Osteoblast (primary cell): ENCODE measurements at regions not wholly inside any gene's neighbourhood (a gene's known extent, or its start where the extent isn't known, plus 50 kb on each side); places are given as distances from the start of the nearest gene placed in this dataset.

Experiments
- DNase-seq: peaks from one replicate; pipeline ENCODE4 v3.0.0; 2011; ENCODE audit warnings: low spot score, mixed read lengths; ENCODE audit not compliant: insufficient read length; ENCODE audit errors: missing footprints
- H2AFZ ChIP-seq: 2 replicates; pipeline ENCODE4 v1.6.0; 2011; ENCODE audit warnings: mild to moderate bottlenecking, low read length
- H3K27ac ChIP-seq: 2 replicates; pipeline ENCODE4 v1.5.1; 2011; ENCODE audit warnings: mild to moderate bottlenecking, low read depth, low read length, moderate library complexity
- H3K27me3 ChIP-seq: 2 replicates; pipeline ENCODE4 v1.6.0; 2012; ENCODE audit warnings: mild to moderate bottlenecking, control low read depth, inconsistent platforms, low read length, moderate library complexity; ENCODE audit not compliant: insufficient read depth
- H3K36me3 ChIP-seq: 2 replicates; pipeline ENCODE4 v1.5.1; 2011; ENCODE audit warnings: mild to moderate bottlenecking, low read length, control low read depth, moderate library complexity; ENCODE audit not compliant: insufficient read depth
- H3K4me1 ChIP-seq: 2 replicates; pipeline ENCODE4 v1.5.1; 2011; ENCODE audit warnings: mild to moderate bottlenecking, low read length, control low read depth, moderate library complexity; ENCODE audit not compliant: insufficient read depth
- H3K4me2 ChIP-seq: 2 replicates; pipeline ENCODE4 v1.6.0; 2011; ENCODE audit warnings: mild to moderate bottlenecking, low read length; ENCODE audit not compliant: insufficient read depth
- H3K4me3 ChIP-seq: fragments of 200-600 bp; sonication (generic); 3 replicates; pipeline ENCODE4 v1.5.1; 2012; ENCODE audit warnings: mild to moderate bottlenecking, low read length, inconsistent platforms; ENCODE audit not compliant: insufficient read depth
- H3K79me2 ChIP-seq: 2 replicates; pipeline ENCODE4 v1.6.0; 2012; ENCODE audit warnings: mild to moderate bottlenecking, low read length, control low read depth, inconsistent platforms; ENCODE audit not compliant: insufficient read depth
- H3K9me3 ChIP-seq: 2 replicates; pipeline ENCODE4 v1.5.1; 2011; ENCODE audit warnings: low read depth, low read length, control low read depth
- H4K20me1 ChIP-seq: 2 replicates; pipeline ENCODE4 v1.6.0; 2012; ENCODE audit warnings: mild to moderate bottlenecking, low read length, control low read depth; ENCODE audit not compliant: insufficient read depth
- TF ChIP-seq, protein P1 (sequence below): IDR thresholded peaks from 2 replicates; pipeline ENCODE4 v1.5.1; 2011; ENCODE audit warnings: mild to moderate bottlenecking, low read depth, low read length, moderate library complexity; ENCODE audit errors: extremely low read depth

DNA sequence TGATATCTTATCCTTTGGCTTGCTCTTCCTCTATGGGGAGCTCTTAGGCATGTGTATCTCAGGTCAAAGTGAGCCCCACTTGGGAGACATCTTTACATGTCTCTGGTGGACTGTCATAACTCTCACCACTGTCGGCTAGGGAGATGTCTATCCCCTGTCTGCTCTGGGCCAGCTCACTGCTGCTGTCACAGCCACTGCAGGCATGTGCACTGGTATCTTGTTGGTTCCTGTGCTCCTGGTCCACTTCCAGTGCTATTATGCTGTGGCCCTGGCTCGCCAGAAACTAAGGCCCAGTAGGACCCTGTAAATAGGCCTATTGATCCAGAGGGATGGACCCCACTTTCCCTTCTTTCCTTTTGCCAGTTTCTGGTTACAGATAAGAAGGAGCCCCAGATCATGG, 56.6 kb upstream of the LAS1L start:
- Histone ChIP-seq H3K27ac (no peak overlapping the region), H3K4me3 (no peak overlapping the region), H3K4me2 (no peak overlapping the region), H3K9me3 (no peaks in the 10 kb centered on the region), H3K79me2 (no peaks in the 10 kb centered on the region), H4K20me1 (no peaks in the 10 kb centered on the region), H2AFZ (no peak overlapping the region), H3K36me3 (no peaks in the 10 kb centered on the region), H3K27me3 (no peaks in the 10 kb centered on the region), H3K4me1 (peaks cover 6% of the 10 kb centered on the region)
- TF ChIP-seq, protein P1, sequence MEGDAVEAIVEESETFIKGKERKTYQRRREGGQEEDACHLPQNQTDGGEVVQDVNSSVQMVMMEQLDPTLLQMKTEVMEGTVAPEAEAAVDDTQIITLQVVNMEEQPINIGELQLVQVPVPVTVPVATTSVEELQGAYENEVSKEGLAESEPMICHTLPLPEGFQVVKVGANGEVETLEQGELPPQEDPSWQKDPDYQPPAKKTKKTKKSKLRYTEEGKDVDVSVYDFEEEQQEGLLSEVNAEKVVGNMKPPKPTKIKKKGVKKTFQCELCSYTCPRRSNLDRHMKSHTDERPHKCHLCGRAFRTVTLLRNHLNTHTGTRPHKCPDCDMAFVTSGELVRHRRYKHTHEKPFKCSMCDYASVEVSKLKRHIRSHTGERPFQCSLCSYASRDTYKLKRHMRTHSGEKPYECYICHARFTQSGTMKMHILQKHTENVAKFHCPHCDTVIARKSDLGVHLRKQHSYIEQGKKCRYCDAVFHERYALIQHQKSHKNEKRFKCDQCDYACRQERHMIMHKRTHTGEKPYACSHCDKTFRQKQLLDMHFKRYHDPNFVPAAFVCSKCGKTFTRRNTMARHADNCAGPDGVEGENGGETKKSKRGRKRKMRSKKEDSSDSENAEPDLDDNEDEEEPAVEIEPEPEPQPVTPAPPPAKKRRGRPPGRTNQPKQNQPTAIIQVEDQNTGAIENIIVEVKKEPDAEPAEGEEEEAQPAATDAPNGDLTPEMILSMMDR, result no peak
- no peak for DNase-seq

DNA sequence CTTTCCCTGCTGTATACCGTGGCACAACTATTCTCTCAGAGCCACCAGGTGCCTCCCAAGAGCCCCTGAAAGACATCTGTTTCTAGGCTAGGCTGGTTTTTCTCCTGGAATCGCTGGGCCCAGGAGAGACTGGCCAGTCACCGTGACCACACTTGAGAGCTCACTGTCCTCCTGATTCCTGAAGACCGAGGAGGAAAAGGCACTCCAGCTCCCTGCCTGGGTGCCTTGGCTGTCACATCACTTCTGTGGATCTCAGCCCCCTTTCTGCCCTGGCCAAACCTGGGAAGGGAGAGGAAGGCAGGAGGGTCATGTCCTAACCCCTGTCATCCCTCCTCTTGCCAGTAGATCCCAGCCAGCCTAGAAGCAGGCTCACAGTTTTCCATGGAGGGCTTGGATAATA, 54.7 kb upstream of the LAS1L start:
- no peak overlapping the region for H3K4me2 ChIP-seq
- H2AFZ ChIP-seq, result no peak overlapping the region
- TF ChIP-seq, protein P1, result no peak
- no peaks in the 10 kb centered on the region for H3K36me3 ChIP-seq
- no peaks in the 10 kb centered on the region for H3K4me1 ChIP-seq
- no peak for DNase-seq
- no peaks in the 10 kb centered on the region for H3K79me2 ChIP-seq
- no peaks in the 10 kb centered on the region for H3K9me3 ChIP-seq
- no peaks in the 10 kb centered on the region for H3K27me3 ChIP-seq
- no peak overlapping the region for H3K27ac ChIP-seq
- no peaks in the 10 kb centered on the region for H4K20me1 ChIP-seq
- no peak overlapping the region for H3K4me3 ChIP-seq

DNA sequence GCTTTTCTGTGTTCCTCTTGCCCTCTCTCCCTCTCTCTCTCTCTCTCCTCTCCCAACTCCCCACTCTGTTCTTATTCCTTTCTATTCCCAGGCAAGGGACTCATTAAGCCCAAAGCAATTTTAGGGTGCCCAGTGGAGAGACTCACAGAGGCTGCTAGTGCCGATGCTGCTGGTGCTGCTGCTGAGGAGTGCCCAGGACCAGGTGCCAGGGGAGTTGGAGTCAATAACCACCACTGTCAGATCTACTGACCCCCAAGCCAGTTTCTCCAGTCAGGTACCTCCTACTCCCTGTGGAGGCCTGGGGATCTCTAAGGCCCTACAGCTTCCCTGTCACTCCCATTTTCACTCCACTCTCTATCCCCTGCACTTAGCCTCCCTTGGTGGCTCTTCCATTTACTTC, 54.2 kb upstream of the LAS1L start:
- no peak for DNase-seq
- Histone ChIP-seq H2AFZ (no peak overlapping the region), H3K4me3 (peak overlapping the region; percentile 48), H3K4me1 (no peaks in the 10 kb centered on the region), H3K79me2 (no peaks in the 10 kb centered on the region), H3K4me2 (peak overlapping the region; percentile 54), H3K27ac (no peak overlapping the region), H3K9me3 (no peaks in the 10 kb centered on the region), H4K20me1 (no peaks in the 10 kb centered on the region), H3K27me3 (no peaks in the 10 kb centered on the region), H3K36me3 (no peaks in the 10 kb centered on the region)
- TF ChIP-seq, protein P1, result no peak

- Histone ChIP-seq H3K79me2 (no peaks in the 10 kb centered on the region), H3K4me3 (peak overlapping the region; percentile 48), H3K27ac (no peak overlapping the region), H3K4me1 (no peaks in the 10 kb centered on the region), H3K36me3 (no peaks in the 10 kb centered on the region), H3K27me3 (no peaks in the 10 kb centered on the region), H3K9me3 (no peaks in the 10 kb centered on the region), H3K4me2 (peak overlapping the region; percentile 54), H2AFZ (peak overlapping the region; percentile 51), H4K20me1 (no peaks in the 10 kb centered on the region)
- peak; percentile 70 for DNase-seq
- TF ChIP-seq, protein P1, result no peak
Observed at GRCh38 chrX:65587616-65588526, 53.3 kb upstream of the LAS1L start.
